H9 (cell line): ENCODE measurements at regions not wholly inside any gene's neighbourhood (a gene's known extent, or its start where the extent isn't known, plus 50 kb on each side); places are given as distances from the start of the nearest gene placed in this dataset.

Experiments
- DNase-seq: peaks from one replicate; pipeline ENCODE4 v3.0.0-alpha.2; 2017
- H2AFZ ChIP-seq: one replicate; pipeline ENCODE4 v1.6.1; 2013; ENCODE audit warnings: mild to moderate bottlenecking, low read length, control low read depth, moderate library complexity
- H2AK5ac ChIP-seq: 2 replicates; pipeline ENCODE4 v1.6.1; 2013; ENCODE audit warnings: low read length, control low read depth, mixed read lengths; ENCODE audit not compliant: insufficient read length
- H2BK120ac ChIP-seq: one replicate; pipeline ENCODE4 v1.6.1; 2013; ENCODE audit warnings: low read depth, mild to moderate bottlenecking, low read length, control low read depth, inconsistent platforms; ENCODE audit not compliant: poor library complexity, severe bottlenecking
- H2BK12ac ChIP-seq: 2 replicates; pipeline ENCODE4 v1.6.1; 2013; ENCODE audit warnings: low read length, control low read depth, mixed read lengths, low read depth; ENCODE audit not compliant: insufficient read length
- H2BK15ac ChIP-seq: 2 replicates; pipeline ENCODE4 v1.6.1; 2013; ENCODE audit warnings: low read depth, low read length, control low read depth
- H2BK20ac ChIP-seq: one replicate; pipeline ENCODE4 v1.6.1; 2013; ENCODE audit warnings: low read depth, mild to moderate bottlenecking, low read length, control low read depth, inconsistent platforms; ENCODE audit not compliant: poor library complexity, severe bottlenecking
- H2BK5ac ChIP-seq: 2 replicates; pipeline ENCODE4 v1.6.1; 2013; ENCODE audit warnings: low read length, control low read depth, mixed read lengths; ENCODE audit not compliant: insufficient read length
- H3K14ac ChIP-seq: 2 replicates; pipeline ENCODE4 v1.6.1; 2013; ENCODE audit warnings: low read length, control low read depth; ENCODE audit not compliant: insufficient read depth
- H3K18ac ChIP-seq: 2 replicates; pipeline ENCODE4 v1.6.1; 2013; ENCODE audit warnings: low read depth, mild to moderate bottlenecking, mixed read lengths, low read length, control low read depth; ENCODE audit not compliant: insufficient read length
- H3K23ac ChIP-seq: 2 replicates; pipeline ENCODE4 v1.6.1; 2013; ENCODE audit warnings: low read length, control low read depth, mixed read lengths, low read depth; ENCODE audit not compliant: insufficient read length
- H3K23me2 ChIP-seq: 2 replicates; pipeline ENCODE4 v1.6.1; 2013; ENCODE audit warnings: low read depth, mild to moderate bottlenecking, mixed read lengths, low read length, control low read depth; ENCODE audit not compliant: insufficient read length, poor library complexity, severe bottlenecking
- H3K27ac ChIP-seq: 2 replicates; pipeline ENCODE4 v1.5.1; 2013; ENCODE audit warnings: low read length, control low read depth, mixed read lengths, low read depth; ENCODE audit not compliant: insufficient read length
- H3K27me3 ChIP-seq: 2 replicates; pipeline ENCODE4 v1.6.1; 2013; ENCODE audit warnings: low read length, control low read depth, inconsistent platforms; ENCODE audit not compliant: insufficient read depth
- H3K4ac ChIP-seq: 2 replicates; pipeline ENCODE4 v1.6.1; 2013; ENCODE audit warnings: low read depth, mild to moderate bottlenecking, control low read depth, inconsistent platforms, low read length, moderate library complexity
- H3K4me1 ChIP-seq: 2 replicates; pipeline ENCODE4 v1.6.1; 2013; ENCODE audit warnings: low read length, control low read depth, inconsistent platforms; ENCODE audit not compliant: insufficient read depth
- H3K4me2 ChIP-seq: 2 replicates; pipeline ENCODE4 v1.6.1; 2013; ENCODE audit warnings: low read length, control low read depth, mixed read lengths; ENCODE audit not compliant: insufficient read length, insufficient read depth
- H3K56ac ChIP-seq: 2 replicates; pipeline ENCODE4 v1.6.1; 2013; ENCODE audit warnings: low read depth, mild to moderate bottlenecking, mixed read lengths, low read length, control low read depth; ENCODE audit not compliant: insufficient read length
- H3K79me1 ChIP-seq: 2 replicates; pipeline ENCODE4 v1.6.1; 2013; ENCODE audit warnings: low read depth, mild to moderate bottlenecking, moderate library complexity, low read length, control low read depth, inconsistent platforms; ENCODE audit not compliant: insufficient read depth, poor library complexity, severe bottlenecking
- H3K79me2 ChIP-seq: 2 replicates; pipeline ENCODE4 v1.6.1; 2013; ENCODE audit warnings: low read length, control low read depth, inconsistent platforms; ENCODE audit not compliant: insufficient read depth
- H3K9ac ChIP-seq: 2 replicates; pipeline ENCODE4 v1.6.1; 2013; ENCODE audit warnings: low read length, control low read depth, mixed read lengths; ENCODE audit not compliant: insufficient read length; ENCODE audit errors: extremely low read depth
- H3K9me3 ChIP-seq: one replicate; pipeline ENCODE4 v1.6.1; 2013; ENCODE audit warnings: low read depth, low read length, inconsistent platforms; ENCODE audit not compliant: control insufficient read depth
- H3T11ph ChIP-seq: one replicate; pipeline ENCODE4 v1.6.1; 2013; ENCODE audit warnings: mild to moderate bottlenecking, low read length, control low read depth, inconsistent platforms
- H4K20me1 ChIP-seq: one replicate; pipeline ENCODE4 v1.6.1; 2013; ENCODE audit not compliant: control insufficient read depth, insufficient read length, insufficient read depth
- H4K5ac ChIP-seq: 2 replicates; pipeline ENCODE4 v1.6.1; 2013; ENCODE audit warnings: low read depth, mild to moderate bottlenecking, mixed read lengths, low read length, control low read depth; ENCODE audit not compliant: insufficient read length
- H4K8ac ChIP-seq: replicated peaks from 2 replicates; pipeline ENCODE4 v1.6.1; 2013; ENCODE audit warnings: low read length, control low read depth, mixed read lengths, low read depth; ENCODE audit not compliant: insufficient read length
- H4K91ac ChIP-seq: 2 replicates; pipeline ENCODE4 v1.6.1; 2013; ENCODE audit warnings: low read depth, mild to moderate bottlenecking, moderate library complexity, mixed read lengths, low read length, control low read depth; ENCODE audit not compliant: insufficient read length
- H3K27ac Mint-ChIP-seq, 3 experiments: 2 replicates in 2 of 3; 3 replicates in 1 of 3; pipeline ENCODE4 v1.8.0; 2020 to 2021; ENCODE audit warnings: mixed read lengths in 3 of 3, mild to moderate bottlenecking in 1 of 3, moderate library complexity in 1 of 3
- H3K27me3 Mint-ChIP-seq: 2 replicates; pipeline ENCODE4 v1.8.0; 2021; ENCODE audit warnings: low read depth, mild to moderate bottlenecking, moderate library complexity, mixed read lengths
- H3K36me3 Mint-ChIP-seq, 3 experiments: 2 replicates in 2 of 3; 3 replicates in 1 of 3; pipeline ENCODE4 v1.8.0; 2020 to 2021; ENCODE audit warnings: low read depth in 3 of 3, mixed read lengths in 3 of 3; ENCODE audit not compliant: insufficient read depth in 1 of 3
- H3K4me1 Mint-ChIP-seq, 2 experiments: 2 replicates each; pipeline ENCODE4 v1.8.0; 2020; ENCODE audit warnings: mixed read lengths in 2 of 2
- H3K4me3 Mint-ChIP-seq, 2 experiments: 2 replicates in 1 of 2; 3 replicates in 1 of 2; pipeline ENCODE4 v1.8.0; 2020 to 2021; ENCODE audit warnings: mild to moderate bottlenecking in 2 of 2, mixed read lengths in 2 of 2, moderate library complexity in 1 of 2
- H3K9me3 Mint-ChIP-seq, 2 experiments: 2 replicates in 1 of 2; 3 replicates in 1 of 2; pipeline ENCODE4 v1.8.0; 2020; ENCODE audit warnings: mild to moderate bottlenecking in 2 of 2, mixed read lengths in 2 of 2, moderate library complexity in 1 of 2
- CTCF ChIP-seq: fragments of 200-600 bp; sonication (generic); conservative IDR thresholded peaks from 3 replicates; pipeline ENCODE4 v1.8.0; 2021; ENCODE audit warnings: antibody characterized with exemption, mild to moderate bottlenecking
- WGBS: extraction: QIAGEN DNeasy Blood & Tissue Kit; methylation state at CpG from one replicate; pipeline ENCODE4 v1.1.7; 2013; ENCODE audit warnings: missing lambda C conversion rate, low lambda C conversion rate, mixed read lengths; ENCODE audit not compliant: insufficient read length; ENCODE audit errors: extremely low coverage; 5-methylcytosine and 5-hydroxymethylcytosine counted together

GRCh38 chrX:10893976-10894375 lies 217.2 kb upstream of the HCCS start:
- Histone ChIP-seq H3K27me3 (no peaks in the 10 kb centered on the region), H2BK120ac (no peak overlapping the region), H3K9ac (no peak overlapping the region), H2BK12ac (no peak overlapping the region), H4K20me1 (no peaks in the 10 kb centered on the region), H3K23ac (no peak overlapping the region), H3K4me1 (no peaks in the 10 kb centered on the region), H4K5ac (no peak overlapping the region), H3K79me2 (no peaks in the 10 kb centered on the region), H2AFZ (no peak overlapping the region), H3K14ac (no peak overlapping the region), H3T11ph (no peak overlapping the region), H3K23me2 (no peaks in the 10 kb centered on the region), H3K56ac (no peak overlapping the region), H2BK5ac (no peak overlapping the region), H3K79me1 (no peaks in the 10 kb centered on the region), H4K91ac (no peak overlapping the region), H3K18ac (no peak overlapping the region), H2AK5ac (no peak overlapping the region), H3K27ac (no peak overlapping the region), H3K9me3 (no peaks in the 10 kb centered on the region), H2BK20ac (no peak overlapping the region), H3K4ac (no peak overlapping the region), H4K8ac (no peak overlapping the region), H3K4me2 (no peak overlapping the region), H2BK15ac (no peak overlapping the region)
- DNase-seq, result no peak
- no peak for TF ChIP-seq CTCF
- no CpG with 5 or more reads among the region's 7 CpGs for WGBS
- Mint-ChIP-seq H3K9me3 (peaks cover 33 to 43% of the 10 kb centered on the region in 2 experiments), H3K4me3 (no peak overlapping the region), H3K27ac (peak overlapping the region in 1 of 3 experiments; percentile 76; a peak in 1 of 7 replicates), H3K4me1 (0 out of 4 replicates have a peak, but pooled peaks cover 0 to 2% of the 10 kb centered on the region in 2 experiments), H3K27me3 (no peaks in the 10 kb centered on the region), H3K36me3 (peaks cover 0 to 2% (median 0%) of the 10 kb centered on the region in 3 experiments; a peak in 1 of 7 replicates)
